GM12878 (cell line): ENCODE measurements at regions not wholly inside any gene's neighbourhood (a gene's known extent, or its start where the extent isn't known, plus 50 kb on each side); places are given as distances from the start of the nearest gene placed in this dataset.

Experiments
- ATAC-seq: fragments of 200-7000 bp; cut with Tn5 transposase; 3 replicates; pipeline ENCODE4 v1.9.1; 2020; ENCODE audit warnings: mild to moderate bottlenecking, moderate library complexity
- BruUV-seq: library from RNA; stranded (reverse); fragments of 400-500 nt; replicated peaks from 2 replicates; lab custom pipeline; 2021; lab: Mats Ljungman, UMichigan
- CTCF ChIA-PET: fragments of 300-600 bp; sonication (Branson Sonifier 250); formaldehyde crosslinking; extraction: SDS; loops from one replicate; lab custom pipeline; 2021; ENCODE audit warnings: inconsistent platforms; lab: Yijun Ruan, JAX
- POLR2A ChIA-PET: fragments of 350-600 bp; formaldehyde crosslinking; extraction: SDS; loops from one replicate; lab custom pipeline; 2021; ENCODE audit warnings: inconsistent platforms; lab: Charles Lee
- RAD21 ChIA-PET: fragments of 300-600 bp; sonication (Branson Sonifier 250); formaldehyde crosslinking; loops from one replicate; lab custom pipeline; 2023; ENCODE audit warnings: antibody characterized with exemption; ENCODE audit not compliant: unreplicated experiment; lab: Charles Lee
- SMC1A ChIA-PET: fragments of 300-600 bp; sonication (Branson Sonifier 250); formaldehyde crosslinking; loops from one replicate; lab custom pipeline; 2023; ENCODE audit not compliant: unreplicated experiment, uncharacterized antibody; lab: Charles Lee
- DNase-seq: peaks from one replicate; pipeline ENCODE4 v3.0.0-alpha.2; 2011; ENCODE audit warnings: low read depth, low spot score
- FAIRE-seq: peaks from 3 replicates; lab custom pipeline; 2011; peaks lifted over from hg19 to GRCh38; lab: Jason Lieb, UNC
- H2AFZ ChIP-seq: 2 replicates; pipeline ENCODE4 v1.6.0; 2011; ENCODE audit warnings: low read depth, low read length, control low read depth; ENCODE audit not compliant: control insufficient read depth
- H3K27ac ChIP-seq: 2 replicates; pipeline ENCODE4 v1.5.1; 2011; ENCODE audit warnings: control low read depth; ENCODE audit not compliant: control insufficient read depth, insufficient read depth
- H3K27me3 ChIP-seq, 2 experiments: replicated peaks in 1 of 2; 2 replicates each; pipeline versions ENCODE4 v1.6.0 to v1.6.1; 2011; ENCODE audit warnings: low read length in 1 of 2; ENCODE audit not compliant: control insufficient read depth in 2 of 2, insufficient read depth in 2 of 2
- H3K36me3 ChIP-seq, 2 experiments: 2 replicates each; pipeline ENCODE4 v1.5.1; 2011; ENCODE audit warnings: low read length in 1 of 2; ENCODE audit not compliant: control insufficient read depth in 2 of 2, insufficient read depth in 2 of 2
- H3K4me1 ChIP-seq: 2 replicates; pipeline ENCODE4 v1.6.1; 2011; ENCODE audit warnings: mild to moderate bottlenecking, low read length, moderate library complexity, mixed read lengths; ENCODE audit not compliant: control insufficient read depth, insufficient read depth
- H3K4me2 ChIP-seq: 2 replicates; pipeline ENCODE4 v1.6.0; 2011; ENCODE audit warnings: control low read depth; ENCODE audit not compliant: control insufficient read depth, insufficient read depth
- H3K4me3 ChIP-seq: fragments of 200-600 bp; sonication (generic); 2 replicates; pipeline ENCODE4 v1.5.1; 2016
- H3K79me2 ChIP-seq: 2 replicates; pipeline ENCODE4 v1.6.0; 2011; ENCODE audit warnings: low read length; ENCODE audit not compliant: control insufficient read depth, insufficient read depth
- H3K9ac ChIP-seq: 2 replicates; pipeline ENCODE4 v1.8.0; 2011; ENCODE audit warnings: low read length, control low read depth, mixed read lengths; ENCODE audit not compliant: control insufficient read depth, insufficient read depth
- H3K9me3 ChIP-seq: replicated peaks from 3 replicates; pipeline ENCODE4 v1.5.1; 2011; ENCODE audit warnings: mild to moderate bottlenecking, low read length; ENCODE audit not compliant: control insufficient read depth, insufficient read depth
- H4K20me1 ChIP-seq: 2 replicates; pipeline ENCODE4 v1.6.0; 2011; ENCODE audit not compliant: control insufficient read depth, insufficient read depth
- BACH1 ChIP-seq: fragments of 450-650 bp; IDR thresholded peaks from 2 replicates; pipeline ENCODE4 v1.6.1; 2017; ENCODE audit warnings: mild to moderate bottlenecking, borderline replicate concordance
- CBX3 ChIP-seq: fragments of 200-600 bp; sonication (generic); IDR thresholded peaks from 2 replicates; pipeline ENCODE4 v1.6.1; 2016; ENCODE audit warnings: low read depth, borderline replicate concordance
- CBX5 ChIP-seq: sonication (generic); IDR thresholded peaks from 2 replicates; pipeline ENCODE4 v1.6.1; 2016; ENCODE audit warnings: low read depth, moderate library complexity, mild to moderate bottlenecking, inconsistent platforms
- CREB1 ChIP-seq: IDR thresholded peaks from 2 replicates; pipeline ENCODE4 v1.6.1; 2012; ENCODE audit warnings: low read depth, mild to moderate bottlenecking, inconsistent platforms
- EED ChIP-seq: sonication (generic); IDR thresholded peaks from 2 replicates; pipeline ENCODE4 v1.6.1; 2016; ENCODE audit warnings: antibody characterized with exemption, low read depth
- EZH2 ChIP-seq: IDR thresholded peaks from 2 replicates; pipeline ENCODE4 v1.6.1; 2012; ENCODE audit warnings: low read depth, mild to moderate bottlenecking, control low read depth, inconsistent platforms, low read length, borderline replicate concordance; ENCODE audit not compliant: control insufficient read depth
- GATAD2B ChIP-seq: fragments of 450-650 bp; conservative IDR thresholded peaks from 2 replicates; pipeline ENCODE4 v1.6.1; 2017; ENCODE audit warnings: low read depth, mild to moderate bottlenecking, moderate library complexity
- IKZF2 ChIP-seq, 2 experiments: fragments of 450-650 bp; IDR thresholded peaks; 2 replicates each; pipeline ENCODE4 v1.6.1; 2017; ENCODE audit warnings: mild to moderate bottlenecking in 2 of 2, moderate library complexity in 2 of 2
- MTA2 ChIP-seq: fragments of 450-650 bp; IDR thresholded peaks from 2 replicates; pipeline ENCODE4 v1.6.1; 2016; ENCODE audit warnings: low read depth, mild to moderate bottlenecking, moderate library complexity
- NBN ChIP-seq: fragments of 450-650 bp; IDR thresholded peaks from 2 replicates; pipeline ENCODE4 v1.6.1; 2016
- NR2F1 ChIP-seq: fragments of 450-650 bp; conservative IDR thresholded peaks from 2 replicates; pipeline ENCODE4 v1.6.1; 2017; ENCODE audit warnings: mild to moderate bottlenecking
- REST ChIP-seq: IDR thresholded peaks from 2 replicates; pipeline ENCODE4 v1.6.1; 2012; ENCODE audit warnings: mild to moderate bottlenecking, low read depth, low read length
- SP1 ChIP-seq: IDR thresholded peaks from one replicate; pipeline ENCODE4 v1.6.1; 2011; ENCODE audit warnings: low read depth, low read length
- SREBF1 ChIP-seq: IDR thresholded peaks from 2 replicates; pipeline ENCODE4 v1.6.1; 2012; ENCODE audit warnings: mild to moderate bottlenecking, low read length
- TARDBP ChIP-seq: IDR thresholded peaks from 2 replicates; pipeline ENCODE4 v1.6.1; 2016; ENCODE audit warnings: borderline replicate concordance
- ZNF24 ChIP-seq: fragments of 450-650 bp; IDR thresholded peaks from 2 replicates; pipeline ENCODE4 v1.6.1; 2017; ENCODE audit warnings: antibody characterized with exemption, mild to moderate bottlenecking
- WGBS: methylation state at CpG from one replicate; pipeline ENCODE4 v1.1.6; 2016; ENCODE audit warnings: low lambda C conversion rate; ENCODE audit not compliant: insufficient replicate concordance, insufficient coverage; ENCODE audit errors: missing lambda C conversion rate; 5-methylcytosine and 5-hydroxymethylcytosine counted together
- in situ Hi-C: fragments of 300-500 bp; cut with MboI; formaldehyde crosslinking; loops from 9 replicates; pipeline ENCODE4 v1.14.3; 2018; ENCODE audit warnings: mixed read lengths
- intact Hi-C: fragments of 100-400 bp; cut with micrococcal nuclease; formaldehyde crosslinking; loops from one replicate; pipeline ENCODE4 v1.14.2; 2022; ENCODE audit not compliant: unreplicated experiment

- SMC1A ChIA-PET, result interaction anchor here (1.7 to 2.4 kb wide), 2 partner anchors 19 to 68 kb away, joined by 4 to 8 read pairs; no protein-coding TSS in a partner anchor
- in situ Hi-C loops, result no loop called here
- H3K36me3 ChIP-seq, result no peaks in the 10 kb centered on the region
- RAD21 ChIA-PET, result interaction anchor here (1.0 kb wide), 1 partner anchor 9 kb away, joined by 3 read pairs; no protein-coding TSS in a partner anchor
- H2AFZ ChIP-seq, result no peak overlapping the region
- H3K4me1 ChIP-seq, result peaks cover 4% of the 10 kb centered on the region
- WGBS, result 58% methylated on average over 2 of the region's 2 CpGs
- no peak overlapping the region for H3K4me2 ChIP-seq
- intact Hi-C loops, result no loop called here
- H3K79me2 ChIP-seq, result no peaks in the 10 kb centered on the region
- FAIRE-seq (no peak), DNase-seq (no peak), ATAC-seq (peak; percentile 24; the same call in 2 of the 3 replicates)
- no peak for TF ChIP-seq CBX5
- no peak for TF ChIP-seq REST
- TF ChIP-seq IKZF2 (IDR thresholded peaks at IDR 0.05), result no peak
- TF ChIP-seq NBN, result no peak
- no peak for TF ChIP-seq CREB1
- no peak for TF ChIP-seq MTA2
- no peak for TF ChIP-seq SREBF1
- no peak for TF ChIP-seq TARDBP
- no peak for TF ChIP-seq GATAD2B
- TF ChIP-seq SP1, result no peak
- no peak for TF ChIP-seq EED
- TF ChIP-seq BACH1, result no peak
- no peak for TF ChIP-seq NR2F1
- no peak for TF ChIP-seq CBX3
- TF ChIP-seq ZNF24, result no peak
- TF ChIP-seq EZH2, result no peak
- no peak overlapping the region for H3K27ac ChIP-seq
- CTCF ChIA-PET, result interaction anchor here (0.6 to 1.4 kb wide), 5 partner anchors 21 to 532 kb away, joined by 3 to 6 read pairs (median 3); no protein-coding TSS in a partner anchor
- BruUV-seq, result no TSS peak
- H3K9ac ChIP-seq, result no peak overlapping the region
- POLR2A ChIA-PET, result no interaction called here
- H3K9me3 ChIP-seq, result peaks cover 2% of the 10 kb centered on the region; the same call in 2 of the 3 replicates
- no peaks in the 10 kb centered on the region for H4K20me1 ChIP-seq
- H3K27me3 ChIP-seq, result no peaks in the 10 kb centered on the region
- no peak overlapping the region for H3K4me3 ChIP-seq
These were observed 177.6 kb downstream of the REEP3 start for GRCh38 chr10:63698787-63699150.
